ENCODE measurements at regions not wholly inside any gene's neighbourhood (a gene's known extent, or its start where the extent isn't known, plus 50 kb on each side); places are given as distances from the start of the nearest gene placed in this dataset.

DNA sequence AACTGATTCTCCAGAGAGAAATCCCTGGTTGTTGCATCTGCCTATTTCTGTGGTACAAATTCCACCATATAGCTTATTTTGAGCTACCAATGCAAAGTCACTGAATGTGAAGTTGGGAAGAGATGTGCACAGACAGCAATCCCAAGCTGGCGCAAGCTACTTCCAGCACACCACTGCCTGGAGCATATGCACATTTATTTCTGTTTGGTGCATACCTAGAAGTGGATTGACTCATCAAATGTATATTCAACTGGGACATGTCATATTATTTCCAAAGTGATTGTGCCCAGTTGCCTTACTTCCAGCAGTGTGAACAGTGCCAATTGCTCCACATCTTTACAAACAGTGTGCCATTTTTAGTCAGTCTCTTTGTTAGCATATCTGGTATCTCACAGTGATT is 58.2 kb upstream of the PLD5 start:
- no peaks in the 10 kb centered on the region for H3K36me3 Mint-ChIP-seq (ENCODE audit: insufficient read depth, unreplicated experiment)
- Histone ChIP-seq H3K4me1 (no peaks in the 10 kb centered on the region), H3K36me3 (ENCODE audit: control insufficient read depth, insufficient read depth, low read length) (no peaks in the 10 kb centered on the region), H3K9me3 (no peaks in the 10 kb centered on the region), H3K27me3 (replicated peaks; ENCODE audit: control insufficient read depth, insufficient read depth, low read length) (no peaks in the 10 kb centered on the region), H3K4me3 (ENCODE audit: low read depth, low read length) (no peak overlapping the region)
- no peaks in the 10 kb centered on the region for H3K4me1 Mint-ChIP-seq (ENCODE audit: low read depth, unreplicated experiment)
- H3K9me3 Mint-ChIP-seq (ENCODE audit: unreplicated experiment): peaks cover 14% of the 10 kb centered on the region
- DNase-seq: no peak
- no TSS peak for BruUV-seq (replicated peaks)
- intact Hi-C loops (cut with micrococcal nuclease; ENCODE audit: unreplicated experiment): no loop called here
- CTCF ChIA-PET: no interaction called here
- H3K27me3 Mint-ChIP-seq (ENCODE audit: insufficient read depth, unreplicated experiment): no peaks in the 10 kb centered on the region
- POLR2A ChIA-PET: no interaction called here
- TF ChIP-seq, protein P1, sequence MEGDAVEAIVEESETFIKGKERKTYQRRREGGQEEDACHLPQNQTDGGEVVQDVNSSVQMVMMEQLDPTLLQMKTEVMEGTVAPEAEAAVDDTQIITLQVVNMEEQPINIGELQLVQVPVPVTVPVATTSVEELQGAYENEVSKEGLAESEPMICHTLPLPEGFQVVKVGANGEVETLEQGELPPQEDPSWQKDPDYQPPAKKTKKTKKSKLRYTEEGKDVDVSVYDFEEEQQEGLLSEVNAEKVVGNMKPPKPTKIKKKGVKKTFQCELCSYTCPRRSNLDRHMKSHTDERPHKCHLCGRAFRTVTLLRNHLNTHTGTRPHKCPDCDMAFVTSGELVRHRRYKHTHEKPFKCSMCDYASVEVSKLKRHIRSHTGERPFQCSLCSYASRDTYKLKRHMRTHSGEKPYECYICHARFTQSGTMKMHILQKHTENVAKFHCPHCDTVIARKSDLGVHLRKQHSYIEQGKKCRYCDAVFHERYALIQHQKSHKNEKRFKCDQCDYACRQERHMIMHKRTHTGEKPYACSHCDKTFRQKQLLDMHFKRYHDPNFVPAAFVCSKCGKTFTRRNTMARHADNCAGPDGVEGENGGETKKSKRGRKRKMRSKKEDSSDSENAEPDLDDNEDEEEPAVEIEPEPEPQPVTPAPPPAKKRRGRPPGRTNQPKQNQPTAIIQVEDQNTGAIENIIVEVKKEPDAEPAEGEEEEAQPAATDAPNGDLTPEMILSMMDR (IDR thresholded peaks at IDR 0.05; ENCODE audit: insufficient read depth in 1 of 2, low read depth in 1 of 2, low read length in 1 of 2, severe bottlenecking in 1 of 2, unreplicated experiment in 1 of 2): no peak
- H3K27ac Mint-ChIP-seq (ENCODE audit: unreplicated experiment): no peak overlapping the region
- no peak overlapping the region for H3K4me3 Mint-ChIP-seq (ENCODE audit: unreplicated experiment)

- ChIA-PET POLR2A (no interaction called here), CTCF (no interaction called here)
- Mint-ChIP-seq H3K27ac (ENCODE audit: unreplicated experiment) (no peak overlapping the region), H3K4me3 (ENCODE audit: unreplicated experiment) (no peak overlapping the region), H3K9me3 (ENCODE audit: unreplicated experiment) (peaks cover under 1% of the 10 kb centered on the region), H3K4me1 (ENCODE audit: low read depth, unreplicated experiment) (no peaks in the 10 kb centered on the region), H3K27me3 (ENCODE audit: insufficient read depth, unreplicated experiment) (no peaks in the 10 kb centered on the region), H3K36me3 (ENCODE audit: insufficient read depth, unreplicated experiment) (no peaks in the 10 kb centered on the region)
- no peaks in the 10 kb centered on the region for H3K9me3 ChIP-seq
- H3K27me3 ChIP-seq (replicated peaks; ENCODE audit: control insufficient read depth, insufficient read depth, low read length): no peaks in the 10 kb centered on the region
- H3K4me3 ChIP-seq (ENCODE audit: low read depth, low read length): no peak overlapping the region
- no TSS peak for BruUV-seq (replicated peaks)
- no peaks in the 10 kb centered on the region for H3K36me3 ChIP-seq (ENCODE audit: control insufficient read depth, insufficient read depth, low read length)
- no peak for DNase-seq
- TF ChIP-seq, protein P1 (IDR thresholded peaks at IDR 0.05; ENCODE audit: insufficient read depth in 1 of 2, low read depth in 1 of 2, low read length in 1 of 2, severe bottlenecking in 1 of 2, unreplicated experiment in 1 of 2): no peak
- no peaks in the 10 kb centered on the region for H3K4me1 ChIP-seq
- intact Hi-C loops (cut with micrococcal nuclease; ENCODE audit: unreplicated experiment): no loop called here
These were observed 55.2 kb upstream of the PLD5 start for GRCh38 chr1:242579528-242580235.

Data from Caco-2 (cell line).